NCI-H146 (cell line): ENCODE measurements at regions not wholly inside any gene's neighbourhood (a gene's known extent, or its start where the extent isn't known, plus 50 kb on each side); places are given as distances from the start of the nearest gene placed in this dataset.

ENCODE experiments used
- DNase-seq: peaks from one replicate; lab custom pipeline; 2025; lab: John Stamatoyannopoulos, UW

DNA sequence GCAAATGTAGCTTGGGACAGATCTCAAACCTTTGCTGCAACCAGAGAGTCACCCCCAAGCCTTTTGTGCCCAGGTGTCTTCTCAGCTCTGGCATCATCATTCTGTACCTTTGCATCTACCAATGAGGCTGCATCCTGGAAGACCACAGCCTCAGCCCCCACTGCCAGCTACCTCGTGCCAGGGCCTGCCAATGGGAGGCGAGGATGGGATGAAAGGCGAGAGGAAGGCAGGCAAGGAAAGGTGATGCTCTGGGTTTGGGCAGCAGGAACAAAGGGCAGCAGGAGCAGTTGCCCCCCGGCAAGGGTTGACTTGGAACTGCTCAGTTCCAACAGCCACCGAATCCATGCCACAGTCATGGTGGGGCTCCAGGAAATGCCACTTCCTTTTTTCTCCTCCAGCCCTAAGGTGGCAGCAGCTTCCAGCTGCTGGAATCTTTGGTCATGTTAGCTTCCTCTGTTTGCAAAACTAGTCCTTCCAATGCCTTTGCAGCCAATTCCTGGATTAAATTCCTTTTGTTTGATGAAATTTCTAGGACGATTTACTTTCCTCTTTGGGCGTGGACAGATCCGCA lies 651.6 kb downstream of the NPHP4 start:
- no peak for DNase-seq

DNA sequence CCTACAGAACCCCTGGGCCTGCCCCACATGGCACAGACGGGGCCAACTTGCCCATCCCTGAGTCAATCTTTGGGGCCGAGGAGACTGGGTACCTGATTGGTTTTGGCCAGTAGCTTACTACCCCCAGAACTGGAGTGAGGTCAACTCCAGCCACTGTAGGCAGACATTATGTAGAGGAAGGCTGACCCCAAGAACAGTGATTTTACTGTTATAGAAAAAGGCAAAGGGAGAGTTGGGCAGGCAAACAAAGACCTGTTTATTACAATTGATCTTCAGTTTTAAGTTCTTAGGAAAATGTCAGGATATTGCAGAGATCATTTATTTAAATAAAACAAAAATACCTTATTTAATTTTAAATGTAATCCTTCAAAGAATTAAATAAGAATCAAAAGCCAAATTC lies 653.8 kb downstream of the NPHP4 start:
- no peak for DNase-seq

DNA sequence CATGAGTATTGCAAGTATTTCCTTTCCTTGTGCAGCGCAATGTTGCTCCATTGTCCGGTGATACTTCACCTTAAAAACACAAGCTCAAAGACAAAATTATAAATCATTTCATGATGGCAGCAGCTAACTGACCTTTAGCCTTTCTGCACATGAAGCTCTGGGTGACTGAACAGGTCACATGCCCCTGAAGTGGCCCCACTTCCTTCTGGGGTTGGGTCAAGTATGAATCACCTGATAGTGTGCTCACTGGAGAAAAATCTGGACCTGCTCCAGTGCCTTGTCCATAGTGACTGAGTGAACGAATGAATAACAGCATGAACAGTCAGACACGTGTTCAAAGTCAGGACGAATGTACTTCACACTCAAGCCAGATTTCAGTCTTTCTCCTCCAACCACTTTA lies 658.9 kb downstream of the NPHP4 start:
- no peak for DNase-seq

DNA sequence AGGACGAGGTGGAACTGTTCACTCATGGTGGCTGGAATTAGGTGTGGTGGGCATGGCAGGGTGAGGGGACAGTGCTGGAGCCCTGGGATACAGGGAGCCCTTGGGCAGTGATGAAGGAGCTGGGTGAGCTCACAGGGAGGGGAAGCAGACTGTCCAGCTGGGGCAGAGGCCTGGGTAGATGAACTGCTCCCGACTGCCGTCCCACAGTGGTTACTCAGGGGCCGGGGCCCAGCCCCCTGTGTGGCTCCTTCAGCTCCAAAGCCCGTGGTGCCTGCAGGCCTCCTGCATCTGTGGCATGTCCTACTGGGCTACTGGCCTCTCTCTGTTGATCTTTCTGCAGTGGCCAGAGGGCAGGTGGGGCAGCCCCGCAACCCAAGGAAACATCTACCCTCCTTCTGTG lies 661.1 kb downstream of the NPHP4 start:
- DNase-seq = no peak

DNA sequence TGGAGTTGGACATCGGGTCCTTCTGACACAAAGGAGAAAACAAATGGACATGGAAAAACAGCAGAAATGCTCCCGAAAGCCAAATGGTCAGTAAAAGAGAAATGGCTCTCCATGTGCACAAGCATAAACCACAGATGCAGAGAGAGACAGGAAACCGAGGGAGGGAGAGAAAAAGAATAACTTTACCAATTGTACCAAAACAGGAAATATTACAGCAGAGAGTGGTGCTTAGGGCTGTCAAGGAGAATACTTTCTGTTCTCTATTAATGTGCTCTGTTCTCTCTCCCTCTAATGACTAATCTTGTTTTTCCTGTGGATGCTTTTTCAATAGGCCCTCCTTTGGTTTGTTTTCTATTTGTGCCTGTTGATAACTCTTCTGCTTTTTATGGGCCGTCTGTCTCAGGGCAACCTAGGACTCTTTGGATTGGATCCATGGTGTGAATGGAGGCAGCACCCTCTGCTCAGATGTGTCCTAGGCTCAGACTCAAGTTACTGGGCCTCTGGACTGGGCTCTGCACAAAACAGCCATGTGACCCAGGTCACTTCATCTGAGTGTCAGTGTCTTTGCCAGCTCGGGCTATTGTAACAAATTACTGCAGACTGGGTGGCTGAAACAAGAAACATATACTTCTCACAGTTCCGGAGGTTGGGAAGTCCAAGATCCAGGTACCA lies 663.0 kb downstream of the NPHP4 start:
- no peak for DNase-seq

DNA sequence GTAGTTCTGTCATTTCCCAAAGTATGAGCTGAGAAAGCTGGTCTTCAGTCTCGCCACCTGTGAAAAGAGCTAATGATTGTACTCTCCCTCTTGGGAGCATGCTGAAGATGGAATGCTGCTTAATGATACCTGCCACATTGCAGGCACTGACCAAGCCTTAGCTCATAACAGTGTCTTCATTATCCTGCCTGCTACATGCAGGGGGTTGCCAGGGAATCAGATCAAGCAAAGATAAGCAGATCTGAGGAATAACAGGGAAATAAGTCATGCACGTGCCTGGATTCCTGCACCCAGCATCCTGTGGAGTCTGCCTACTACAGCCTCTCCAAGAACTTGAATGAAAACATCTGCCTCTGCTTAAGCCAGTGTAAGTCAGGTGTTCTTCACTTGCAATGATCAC lies 667.3 kb downstream of the NPHP4 start:
- DNase-seq = no peak

DNA sequence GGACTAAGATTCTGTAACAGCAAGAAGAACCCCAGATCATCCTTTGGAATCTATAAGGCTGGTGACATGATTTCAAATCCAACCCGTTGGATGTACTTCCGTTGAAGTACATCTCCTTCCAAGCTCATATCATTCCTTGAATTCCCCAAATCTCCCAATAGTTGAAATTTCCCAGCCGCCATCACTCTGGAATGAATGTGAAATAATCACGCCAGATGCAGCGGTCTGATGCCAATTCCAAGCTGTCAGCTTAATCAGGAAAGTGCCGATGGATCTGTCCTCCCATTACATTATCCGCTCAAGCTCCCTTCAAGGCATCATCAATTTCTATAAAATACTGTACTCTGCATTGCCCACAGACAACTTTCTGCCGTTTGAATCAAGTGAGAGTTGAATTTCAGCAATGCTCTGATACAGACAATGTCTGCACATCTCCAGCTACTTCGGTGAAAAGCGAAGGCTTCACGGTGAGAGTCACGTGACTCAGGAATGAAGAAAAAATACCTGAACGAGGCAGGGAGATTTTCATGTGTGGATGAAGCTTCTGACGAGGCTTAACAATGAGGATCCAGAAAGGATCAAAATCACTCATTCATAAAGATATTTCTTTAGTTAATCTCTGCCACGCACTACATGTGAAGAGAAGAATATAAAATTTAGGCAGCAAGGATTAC lies 663.9 kb downstream of the AJAP1 start:
- DNase-seq = no peak

DNA sequence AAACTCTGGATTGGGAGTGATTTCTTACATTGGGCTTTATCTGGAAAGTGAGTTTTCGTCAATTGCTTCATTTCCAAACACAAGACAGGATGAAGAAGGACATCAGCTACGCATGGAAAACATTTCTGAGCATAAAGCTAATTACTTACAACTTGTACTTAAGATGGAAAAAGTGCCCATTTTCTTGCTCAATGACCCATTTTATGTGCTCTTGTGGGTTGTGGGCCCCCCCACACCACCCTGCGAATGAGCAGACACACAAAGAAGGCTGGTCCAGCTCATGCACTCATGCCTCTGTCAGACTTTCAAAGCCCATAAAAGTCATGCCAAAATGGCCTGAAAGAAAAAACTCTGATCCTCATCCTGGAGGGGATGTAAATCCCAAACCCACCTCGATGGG lies 663.0 kb downstream of the AJAP1 start:
- no peak for DNase-seq

DNA sequence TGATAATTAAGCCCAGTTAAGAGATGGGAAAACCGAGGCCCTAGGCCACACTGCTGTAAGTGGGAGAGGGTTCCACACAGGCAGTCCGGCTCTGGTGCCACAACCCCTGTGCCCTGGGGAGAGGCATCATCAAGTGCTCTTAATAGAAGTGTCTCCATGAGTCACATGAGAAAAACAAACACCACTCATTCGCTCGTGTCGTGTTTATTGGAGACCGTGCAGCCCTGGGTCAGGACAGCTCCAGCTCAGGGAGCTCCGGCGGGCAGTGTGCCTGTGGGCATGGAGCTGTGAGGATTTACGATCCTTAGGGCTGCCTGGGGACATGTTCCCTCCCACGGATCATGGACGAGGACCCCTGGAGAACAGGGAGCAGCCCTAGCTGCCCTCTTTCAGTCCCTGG lies 658.5 kb downstream of the AJAP1 start:
- DNase-seq = no peak

DNA sequence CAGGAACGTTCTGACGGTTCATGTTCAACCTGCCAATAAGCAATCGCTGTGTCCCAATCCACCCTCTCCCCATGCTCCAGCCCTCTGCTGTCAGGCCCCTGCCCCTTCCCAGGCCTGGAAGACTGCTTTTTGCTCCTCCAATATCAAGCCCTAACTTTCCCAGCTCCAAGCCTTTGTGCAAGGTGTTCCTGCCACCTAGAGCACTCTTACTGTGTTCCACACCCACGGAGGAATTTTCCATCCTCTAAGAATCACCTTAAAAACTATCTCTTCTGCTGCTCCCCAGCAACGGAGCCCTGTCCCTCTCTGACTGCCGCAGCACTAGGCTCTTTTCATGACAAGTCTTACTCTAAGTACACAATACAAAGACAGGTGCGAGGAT lies 657.9 kb downstream of the AJAP1 start:
- DNase-seq = no peak

DNA sequence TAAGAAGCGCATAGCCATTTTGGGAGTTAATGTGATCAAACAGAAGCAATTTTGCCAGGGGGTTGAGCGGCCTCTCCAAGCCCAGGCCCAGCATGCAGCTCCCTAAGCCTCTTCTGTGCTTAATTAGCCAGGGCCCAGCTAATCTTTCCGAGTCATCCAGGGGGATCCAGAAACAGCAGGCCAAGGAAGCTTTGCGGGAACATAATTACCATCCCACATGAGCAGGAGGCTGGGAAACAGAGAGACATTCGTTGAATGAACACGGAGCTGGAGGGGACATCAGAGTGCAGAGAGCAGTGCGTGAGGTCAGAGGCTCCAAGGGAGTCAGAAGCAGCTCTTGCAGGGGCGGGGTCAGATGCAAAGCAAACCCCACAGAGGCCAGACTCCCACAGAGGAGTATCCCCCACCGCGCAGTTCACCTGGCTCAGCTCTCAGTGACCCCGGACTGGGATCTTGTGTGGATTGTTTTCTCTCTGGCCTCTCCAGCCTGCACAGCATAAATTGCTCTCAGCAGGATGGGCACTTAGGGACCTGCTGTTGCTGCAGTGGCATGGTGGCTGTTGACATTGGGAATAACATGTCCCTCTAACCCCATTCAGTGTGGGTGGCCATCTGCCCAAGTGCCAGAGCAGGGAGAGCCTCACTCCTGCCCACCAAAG lies 657.4 kb downstream of the AJAP1 start:
- no peak for DNase-seq

DNA sequence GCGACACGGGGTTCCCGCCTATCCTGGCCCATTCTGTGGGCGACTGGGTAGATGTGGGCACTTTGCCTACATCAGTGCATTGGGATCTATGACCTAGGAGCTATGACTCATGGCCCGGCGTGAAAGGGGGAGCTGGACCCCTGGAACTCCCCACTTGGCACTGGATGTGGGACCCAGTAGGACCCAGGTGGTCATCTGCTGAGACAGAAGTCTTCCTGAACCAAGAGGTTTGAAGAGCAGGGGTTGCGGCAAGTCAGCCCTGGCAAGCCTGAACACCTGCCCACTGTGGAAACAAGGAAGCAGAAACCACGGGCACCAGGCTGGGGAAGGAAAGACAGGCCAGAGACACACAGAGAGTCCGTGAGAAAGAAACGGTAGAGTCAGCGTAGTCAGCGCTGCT lies 656.7 kb downstream of the AJAP1 start:
- DNase-seq = no peak

DNA sequence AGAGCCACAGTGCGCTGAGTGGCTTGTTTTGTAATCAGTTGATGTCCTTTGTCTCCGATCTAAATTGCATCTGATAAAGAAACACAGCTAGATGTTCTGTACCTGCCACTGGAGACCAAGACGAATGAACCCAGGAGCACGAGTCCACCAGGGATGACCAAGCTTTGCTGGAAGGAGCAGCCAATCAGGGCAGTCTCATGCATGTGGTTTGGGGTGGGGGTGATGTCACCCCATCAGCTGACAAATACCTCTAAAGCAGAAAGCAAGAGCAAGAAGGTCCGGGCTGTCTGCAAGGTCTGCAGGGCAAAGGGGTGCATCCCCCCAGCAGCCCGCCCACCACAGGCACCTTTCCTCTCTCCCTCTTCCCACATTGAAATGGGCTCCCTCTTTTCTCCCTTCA lies 653.8 kb downstream of the AJAP1 start:
- DNase-seq = no peak

DNA sequence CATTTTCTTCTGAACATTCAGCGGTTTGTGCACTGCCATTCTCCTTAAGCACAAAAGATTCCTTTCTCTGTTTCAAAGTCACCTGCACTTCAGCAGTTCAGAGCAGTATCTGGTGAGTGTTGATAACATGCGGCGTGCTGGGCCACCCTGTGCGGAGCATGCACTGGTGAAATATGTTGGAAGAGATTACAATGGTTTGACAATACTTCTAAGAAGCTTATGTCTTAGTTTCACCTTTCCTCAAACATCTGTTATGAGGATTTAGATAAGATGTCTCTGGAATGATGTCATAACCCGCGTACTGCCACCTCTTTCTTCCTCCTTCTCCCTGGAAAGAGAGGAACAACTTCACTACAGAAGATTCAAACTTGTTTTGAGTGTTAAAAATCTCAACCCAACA lies 650.3 kb downstream of the AJAP1 start:
- no peak for DNase-seq

DNA sequence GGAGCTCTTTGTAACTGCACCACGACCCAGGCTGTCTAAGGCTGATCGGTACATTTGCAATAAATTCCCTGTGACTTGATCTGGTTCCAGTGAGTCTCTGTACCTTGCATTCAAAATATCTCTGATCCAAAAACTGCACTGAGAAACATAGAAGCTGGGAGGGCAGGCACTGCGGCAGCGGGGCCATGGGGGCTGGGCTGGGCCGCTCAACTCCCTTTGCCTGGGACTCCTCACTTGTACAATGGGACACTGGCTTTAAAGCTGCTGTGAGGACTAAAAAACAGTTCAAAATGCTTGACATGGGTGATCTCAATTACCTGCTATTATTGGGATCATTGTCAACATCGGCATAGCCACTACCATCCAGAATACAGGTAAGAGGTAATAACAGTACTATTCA lies 644.0 kb downstream of the AJAP1 start:
- DNase-seq = no peak

DNA sequence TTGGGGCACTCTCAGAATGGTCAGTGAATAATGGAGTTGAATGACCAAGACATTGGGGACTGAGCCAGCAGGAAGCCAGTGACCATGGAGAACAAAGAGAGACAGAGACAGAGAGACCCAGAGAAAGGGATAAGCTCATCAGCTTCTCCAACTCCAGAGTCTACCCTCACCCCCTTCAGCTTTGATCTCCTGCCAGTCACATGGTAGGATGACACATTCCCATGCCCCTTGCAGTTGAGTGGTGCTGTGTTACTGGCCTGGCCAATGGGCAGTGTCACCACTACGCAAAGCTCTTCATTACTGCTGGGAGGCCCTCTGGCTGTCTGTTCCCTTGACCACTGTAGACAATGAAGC lies 643.5 kb downstream of the AJAP1 start:
- no peak for DNase-seq

DNA sequence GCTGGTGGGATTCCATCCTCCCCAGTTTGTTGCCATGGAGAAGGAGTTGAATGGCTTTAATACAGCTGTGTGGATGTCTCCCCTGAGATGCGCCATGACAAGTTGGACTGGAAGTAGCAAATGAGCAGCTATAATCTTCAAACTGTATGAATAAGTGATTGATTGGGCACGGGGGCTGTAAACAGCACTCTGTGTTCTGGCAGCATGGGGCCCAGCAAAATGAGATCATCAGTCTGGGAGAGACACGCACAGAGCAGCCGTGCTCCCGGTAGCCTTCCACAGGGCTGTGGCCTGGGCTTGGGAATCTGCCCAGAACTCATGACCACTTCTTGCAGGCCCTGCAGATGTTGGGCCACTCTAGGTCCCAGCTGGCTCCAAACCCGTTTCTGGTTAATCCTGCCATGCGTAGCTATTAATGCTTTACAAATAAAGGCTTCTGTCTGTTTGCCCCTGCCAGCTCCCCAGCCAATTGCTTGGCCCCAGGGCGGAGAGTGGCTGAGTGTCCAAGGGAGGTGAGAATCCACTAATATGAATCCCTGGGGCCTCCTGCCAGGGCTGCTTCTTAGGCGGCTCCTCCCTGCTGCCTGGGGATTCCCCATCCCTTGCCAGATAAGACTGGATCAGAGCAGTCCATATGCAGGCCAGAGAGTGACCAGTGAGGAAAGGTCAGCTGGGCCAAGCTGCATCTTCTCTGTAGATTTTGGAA lies 642.9 kb downstream of the AJAP1 start:
- no peak for DNase-seq

DNA sequence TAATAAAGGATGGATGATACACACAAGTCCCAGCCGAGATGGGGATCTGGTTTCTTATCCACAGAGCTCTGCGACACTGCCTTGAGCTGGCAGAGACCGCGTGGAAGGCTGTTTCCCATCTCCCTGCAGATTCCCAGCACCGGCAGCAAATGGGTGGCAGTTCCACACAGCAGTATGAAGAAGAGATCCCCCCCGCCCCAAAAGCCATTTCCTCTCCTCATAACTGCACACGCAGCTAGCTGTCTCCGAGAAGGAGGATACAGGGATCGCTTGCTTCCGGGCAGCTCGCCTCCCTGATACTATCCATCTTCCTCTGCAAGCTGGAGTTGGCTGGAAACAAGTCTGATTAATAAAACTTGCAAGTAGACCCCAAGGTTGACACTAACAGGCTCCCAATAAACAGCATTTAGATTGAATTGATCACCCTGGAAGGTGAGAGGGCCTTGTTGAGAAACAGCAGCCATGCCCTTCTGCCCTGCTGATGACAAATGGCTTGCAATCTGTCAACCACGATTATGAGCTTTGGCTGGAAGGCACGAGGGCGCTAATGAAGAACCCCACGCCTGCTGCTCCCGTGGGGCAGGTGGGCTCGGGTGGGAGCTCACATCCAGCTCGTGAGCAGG lies 642.3 kb downstream of the AJAP1 start:
- no peak for DNase-seq

DNA sequence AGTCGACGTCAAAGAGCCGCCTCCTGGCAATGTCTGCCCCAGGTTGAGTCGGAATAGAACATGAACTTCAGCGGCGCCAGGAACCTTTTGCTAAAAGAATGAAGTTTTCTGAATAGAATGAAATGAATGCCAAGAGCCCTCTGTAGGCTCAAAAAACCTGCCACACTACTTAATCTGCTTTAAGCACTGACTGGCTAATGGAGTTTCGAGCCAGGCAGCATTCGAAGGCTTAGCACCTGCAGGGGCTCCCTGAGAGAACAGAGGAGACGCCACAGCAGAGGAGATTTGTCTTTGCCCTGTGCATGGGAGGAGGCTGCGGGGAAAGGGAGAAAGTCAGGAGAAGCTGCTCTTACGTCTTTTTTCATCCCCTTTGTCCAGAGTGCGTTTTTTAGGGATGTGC lies 641.7 kb downstream of the AJAP1 start:
- DNase-seq = no peak

DNA sequence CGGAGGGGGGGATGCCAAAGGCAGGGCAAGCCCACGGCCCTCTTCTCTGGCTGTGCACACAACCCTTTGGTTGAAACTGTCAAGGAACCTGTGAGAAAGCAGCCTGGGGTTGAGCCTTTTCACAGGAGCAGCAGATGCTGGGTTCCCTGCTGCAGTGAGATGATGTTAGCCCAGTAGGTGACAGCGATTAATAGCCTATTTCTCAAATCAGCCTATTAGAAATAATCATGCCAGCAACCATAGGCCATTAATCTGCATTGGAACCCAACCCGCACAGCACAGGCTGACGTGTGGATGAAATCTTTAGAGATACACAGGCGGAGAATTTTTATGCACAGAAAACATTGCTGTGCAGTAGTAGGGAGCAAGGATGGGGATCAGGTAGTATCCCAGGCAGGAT lies 637.5 kb downstream of the AJAP1 start:
- DNase-seq = no peak

DNA sequence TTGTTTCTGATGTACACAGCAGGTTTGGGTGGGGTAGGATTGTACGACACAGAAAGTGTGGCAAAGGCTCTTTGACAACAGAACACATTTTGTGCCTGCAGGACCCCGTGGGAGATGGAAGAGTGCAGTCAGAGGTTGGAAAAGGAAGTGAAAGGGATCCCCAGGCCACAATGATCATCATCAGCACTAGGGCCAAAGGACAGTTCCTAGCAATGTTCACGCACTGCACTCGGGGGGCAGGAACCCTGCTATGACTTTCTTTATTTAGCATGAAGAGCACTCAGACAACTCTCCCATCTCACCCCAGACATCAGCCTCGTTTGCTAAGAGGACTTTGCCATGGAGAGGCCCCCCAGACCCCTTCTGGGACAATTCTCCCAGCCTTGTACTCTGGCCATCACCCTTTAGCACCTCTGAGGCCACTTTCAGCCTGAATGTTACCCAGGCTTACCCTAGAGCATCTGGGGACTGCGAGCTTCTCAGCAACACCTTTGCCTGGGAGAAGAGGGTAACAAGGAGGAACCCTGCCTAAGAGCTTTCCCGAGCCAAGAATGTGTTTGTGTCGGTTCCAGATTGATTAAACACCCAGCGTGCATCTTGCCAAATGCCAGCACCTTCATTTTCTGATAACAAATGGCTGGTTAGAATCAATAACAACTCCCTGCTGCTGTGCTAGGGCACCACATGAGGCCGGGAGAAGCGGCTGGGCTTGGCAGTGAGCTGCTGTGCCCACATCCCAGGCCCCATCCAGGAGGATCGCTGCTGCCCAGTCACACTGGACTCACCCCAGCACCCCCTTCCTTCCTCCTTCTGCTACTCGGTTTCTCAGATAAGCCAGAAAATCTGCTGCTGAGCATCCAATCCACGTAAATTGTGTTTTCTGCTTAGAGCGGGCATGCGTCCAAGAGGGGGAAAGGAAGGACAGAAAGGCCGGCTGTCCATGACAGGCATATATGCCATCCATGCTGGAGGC lies 633.1 kb downstream of the AJAP1 start:
- no peak for DNase-seq
